Body of pancreas (tissue), 4 donors: ENCODE measurements at regions not wholly inside any gene's neighbourhood (a gene's known extent, or its start where the extent isn't known, plus 50 kb on each side); places are given as distances from the start of the nearest gene placed in this dataset.

Experiments
- ATAC-seq: fragments of 150-250 bp; one replicate; pipeline ENCODE4 v1.9.1; 2016
- DNase-seq, 4 donors: peaks; one replicate each; pipeline ENCODE4 v3.0.0-alpha.2; 2019
- H3K27ac ChIP-seq, 4 donors: fragments of 200-600 bp; sonication (generic); 1 replicate in 3 of 4; 2 replicates in 1 of 4; pipeline versions ENCODE4 v1.5.1 to v1.6.1; 2016 to 2019; ENCODE audit warnings: mild to moderate bottlenecking in 1 of 4, mixed read lengths in 1 of 4, moderate library complexity in 1 of 4
- H3K27me3 ChIP-seq, 2 donors: fragments of 200-600 bp; sonication (generic); one replicate each; pipeline ENCODE4 v1.6.0; 2016; ENCODE audit warnings: mild to moderate bottlenecking in 1 of 2
- H3K36me3 ChIP-seq, 2 donors: fragments of 200-600 bp; sonication (generic); replicated peaks in 1 of 2; 2 replicates each; pipeline ENCODE4 v1.5.1; 2016; ENCODE audit warnings: low read depth in 2 of 2; ENCODE audit not compliant: insufficient read depth in 1 of 2
- H3K4me1 ChIP-seq: fragments of 200-600 bp; sonication (generic); one replicate; pipeline ENCODE4 v1.6.0; 2016
- H3K4me3 ChIP-seq, 2 donors: fragments of 200-600 bp; sonication (generic); 1 replicate in 1 of 2; 2 replicates in 1 of 2; pipeline ENCODE4 v1.5.1; 2016 to 2019
- H3K9me3 ChIP-seq, 3 donors: fragments of 200-600 bp; sonication (generic); 1 replicate in 2 of 3; 2 replicates in 1 of 3; pipeline ENCODE4 v1.5.1; 2016
- POLR2A ChIP-seq, 3 donors: fragments of 450-650 bp; IDR thresholded peaks; one replicate each; pipeline ENCODE4 v1.6.1; 2016; ENCODE audit warnings: antibody characterized with exemption in 3 of 3, mild to moderate bottlenecking in 2 of 3
- WGBS, 2 donors: methylation state at CpG; one replicate each; pipeline ENCODE4 v1.1.5; 2017; 5-methylcytosine and 5-hydroxymethylcytosine counted together
- intact Hi-C: fragments of 100-400 bp; cut with DNase I; formaldehyde crosslinking; loops from one replicate; pipeline ENCODE4 v1.15.1; 2023
- TF ChIP-seq, protein P1 (sequence below), 7 experiments: fragments of 450-650 bp in 4 of 7; fragments of 200-600 bp in 3 of 7; sonication (generic) in 3 of 7; IDR thresholded peaks; one replicate each; pipeline ENCODE4 v1.5.1; 2016 to 2019; ENCODE audit warnings: antibody characterized with exemption in 7 of 7

DNA sequence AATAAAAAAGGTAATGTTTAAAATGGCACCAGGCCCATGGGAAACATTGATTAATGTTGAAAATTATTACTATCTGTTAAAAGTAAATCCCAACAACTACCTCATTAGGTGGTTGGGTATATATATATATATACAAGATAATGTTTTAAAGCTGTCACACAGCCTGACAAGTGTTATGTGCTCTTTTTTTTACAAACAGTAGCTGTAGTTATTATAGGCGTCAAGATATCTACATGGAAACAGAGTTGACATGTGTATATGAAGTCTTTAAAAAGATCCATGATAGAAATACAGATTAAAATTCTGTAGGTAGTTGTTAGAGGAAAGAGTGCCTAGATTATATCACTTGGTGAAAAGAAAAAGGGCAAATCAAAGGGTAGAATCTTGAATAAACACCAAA lies 279.9 kb downstream of the SLITRK6 start:
- no peak for DNase-seq
- no peak overlapping the region for H3K27ac ChIP-seq
- no peaks in the 10 kb centered on the region for H3K36me3 ChIP-seq
- intact Hi-C loops: no loop called here
- H3K27me3 ChIP-seq: no peaks in the 10 kb centered on the region
- H3K4me1 ChIP-seq: no peaks in the 10 kb centered on the region
- H3K4me3 ChIP-seq: no peak overlapping the region
- TF ChIP-seq, protein P1, sequence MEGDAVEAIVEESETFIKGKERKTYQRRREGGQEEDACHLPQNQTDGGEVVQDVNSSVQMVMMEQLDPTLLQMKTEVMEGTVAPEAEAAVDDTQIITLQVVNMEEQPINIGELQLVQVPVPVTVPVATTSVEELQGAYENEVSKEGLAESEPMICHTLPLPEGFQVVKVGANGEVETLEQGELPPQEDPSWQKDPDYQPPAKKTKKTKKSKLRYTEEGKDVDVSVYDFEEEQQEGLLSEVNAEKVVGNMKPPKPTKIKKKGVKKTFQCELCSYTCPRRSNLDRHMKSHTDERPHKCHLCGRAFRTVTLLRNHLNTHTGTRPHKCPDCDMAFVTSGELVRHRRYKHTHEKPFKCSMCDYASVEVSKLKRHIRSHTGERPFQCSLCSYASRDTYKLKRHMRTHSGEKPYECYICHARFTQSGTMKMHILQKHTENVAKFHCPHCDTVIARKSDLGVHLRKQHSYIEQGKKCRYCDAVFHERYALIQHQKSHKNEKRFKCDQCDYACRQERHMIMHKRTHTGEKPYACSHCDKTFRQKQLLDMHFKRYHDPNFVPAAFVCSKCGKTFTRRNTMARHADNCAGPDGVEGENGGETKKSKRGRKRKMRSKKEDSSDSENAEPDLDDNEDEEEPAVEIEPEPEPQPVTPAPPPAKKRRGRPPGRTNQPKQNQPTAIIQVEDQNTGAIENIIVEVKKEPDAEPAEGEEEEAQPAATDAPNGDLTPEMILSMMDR (IDR thresholded peaks at IDR 0.05): no peak
- TF ChIP-seq POLR2A (IDR thresholded peaks at IDR 0.05): no peak
- ATAC-seq: no peak
- peaks cover 0 to 5% (median 0%) of the 10 kb centered on the region in 3 donors for H3K9me3 ChIP-seq
- WGBS, 2 donors: 30 to 55% methylated on average over 1 of the region's 1 CpG

GRCh38 chr13:85512421-85512820 lies 286.8 kb downstream of the SLITRK6 start:
- peak; percentile 35 for ATAC-seq
- Histone ChIP-seq H3K27ac (no peak overlapping the region), H3K4me1 (peaks cover 25% of the 10 kb centered on the region), H3K36me3 (no peaks in the 10 kb centered on the region), H3K27me3 (no peaks in the 10 kb centered on the region), H3K4me3 (no peak overlapping the region), H3K9me3 (peaks cover 0 to 5% (median 0%) of the 10 kb centered on the region in 3 donors)
- intact Hi-C loops: no loop called here
- TF ChIP-seq POLR2A (IDR thresholded peaks at IDR 0.05): no peak
- TF ChIP-seq, protein P1 (IDR thresholded peaks at IDR 0.05): no peak
- WGBS, 2 donors: 12 to 24% methylated on average over 7 of the region's 7 CpGs
- no peak for DNase-seq

GRCh38 chr13:85509512-85509911 lies 289.7 kb downstream of the SLITRK6 start:
- intact Hi-C loops: no loop called here
- DNase-seq (no peak), ATAC-seq (peak; percentile 15)
- Histone ChIP-seq H3K4me3 (no peak overlapping the region), H3K4me1 (peaks cover 25% of the 10 kb centered on the region), H3K27me3 (no peaks in the 10 kb centered on the region), H3K36me3 (no peaks in the 10 kb centered on the region), H3K9me3 (no peaks in the 10 kb centered on the region), H3K27ac (peak overlapping the region in 1 of 4 donors; percentile 19)
- TF ChIP-seq POLR2A (IDR thresholded peaks at IDR 0.05): no peak
- TF ChIP-seq, protein P1 (IDR thresholded peaks at IDR 0.05): no peak
- WGBS, 2 donors: 44 to 45% methylated on average over 4 of the region's 4 CpGs

- Histone ChIP-seq H3K9me3 (no peaks in the 10 kb centered on the region), H3K27me3 (no peaks in the 10 kb centered on the region), H3K4me3 (no peak overlapping the region), H3K27ac (no peak overlapping the region), H3K36me3 (no peaks in the 10 kb centered on the region), H3K4me1 (peaks cover 25% of the 10 kb centered on the region)
- peak in 2 of 4 donors; percentile 7 to 16 for DNase-seq
- TF ChIP-seq POLR2A (IDR thresholded peaks at IDR 0.05): no peak
- TF ChIP-seq, protein P1 (IDR thresholded peaks at IDR 0.05): no peak
- intact Hi-C loops: no loop called here
- ATAC-seq: no peak
- 81 to 88% methylated on average over 10 to 12 of the region's 12 CpGs for WGBS, 2 donors
Observed at GRCh38 chr13:85508683-85509329, 290.4 kb downstream of the SLITRK6 start.

GRCh38 chr13:85503797-85504196 lies 295.4 kb downstream of the SLITRK6 start:
- DNase-seq: no peak
- Histone ChIP-seq H3K36me3 (no peaks in the 10 kb centered on the region), H3K4me1 (peaks cover 3% of the 10 kb centered on the region), H3K27me3 (no peaks in the 10 kb centered on the region), H3K4me3 (no peak overlapping the region), H3K9me3 (no peaks in the 10 kb centered on the region), H3K27ac (no peak overlapping the region)
- intact Hi-C loops: no loop called here
- ATAC-seq: no peak
- WGBS, 2 donors: 37 to 41% methylated on average over 2 of the region's 2 CpGs
- TF ChIP-seq, protein P1 (IDR thresholded peaks at IDR 0.05): no peak
- no peak for TF ChIP-seq POLR2A (IDR thresholded peaks at IDR 0.05)
